A549 (cell line): ENCODE measurements at regions not wholly inside any gene's neighbourhood (a gene's known extent, or its start where the extent isn't known, plus 50 kb on each side); places are given as distances from the start of the nearest gene placed in this dataset.

Source experiments
- CHD2 ChIP-seq: fragments of 150-350 bp; IDR thresholded peaks from 2 replicates; pipeline ENCODE4 v1.6.1; 2014; ENCODE audit warnings: low read length; ENCODE audit not compliant: partially characterized antibody
- FOSL2 ChIP-seq, 2 experiments: fragments of 450-650 bp in 1 of 2; fragments of >200 bp in 1 of 2; sonication (Bioruptor Twin) in 1 of 2; formaldehyde crosslinking; IDR thresholded peaks; 2 replicates each; pipeline versions ENCODE4 v1.5.0 to v1.6.1; 2016 to 2020; ENCODE audit warnings: mild to moderate bottlenecking in 1 of 2, moderate library complexity in 1 of 2
- JUNB ChIP-seq: fragments of >200 bp; sonication (Bioruptor Twin); formaldehyde crosslinking; IDR thresholded peaks from 2 replicates; pipeline ENCODE4 v1.6.1; 2016
- POLR2A ChIP-seq: IDR thresholded peaks from 2 replicates; pipeline ENCODE4 v1.6.1; 2012; ENCODE audit warnings: mild to moderate bottlenecking, low read length
- TF ChIP-seq, protein P1 (sequence below): fragments of 450-650 bp; IDR thresholded peaks from 2 replicates; pipeline ENCODE4 v1.6.1; 2014; ENCODE audit warnings: antibody characterized with exemption
- TF ChIP-seq, protein P2 (sequence below): fragments of >200 bp; sonication (Bioruptor Twin); formaldehyde crosslinking; IDR thresholded peaks from 3 replicates; pipeline ENCODE4 v1.5.1; 2016

DNA sequence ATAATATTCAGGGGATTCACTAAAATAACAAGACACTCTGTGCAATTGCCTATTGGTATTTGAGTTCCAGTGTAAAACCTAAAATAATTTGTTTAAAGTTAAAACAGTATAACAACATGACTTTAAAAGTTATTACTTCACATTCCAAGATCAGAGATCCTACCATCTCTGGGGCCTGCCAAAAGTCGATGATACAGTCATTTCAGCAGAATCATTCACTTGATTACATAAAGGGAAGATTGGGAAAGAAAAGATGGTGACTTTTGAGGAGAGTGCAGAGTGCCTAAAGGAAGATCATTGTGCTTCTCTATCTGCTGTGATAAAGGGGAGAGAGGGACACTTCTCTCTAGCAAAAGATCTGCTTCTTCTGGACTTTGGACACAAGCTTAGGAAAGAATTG is 784.4 kb upstream of the ADGRL4 start:
- TF ChIP-seq JUNB (no peak), FOSL2 (IDR thresholded peaks at IDR 0.05) (no peak), FOSL2 (CRISPR knock-in tag; IDR thresholded peaks at IDR 0.05) (no peak), POLR2A (no peak), CHD2 (no peak)
- TF ChIP-seq, protein P1, sequence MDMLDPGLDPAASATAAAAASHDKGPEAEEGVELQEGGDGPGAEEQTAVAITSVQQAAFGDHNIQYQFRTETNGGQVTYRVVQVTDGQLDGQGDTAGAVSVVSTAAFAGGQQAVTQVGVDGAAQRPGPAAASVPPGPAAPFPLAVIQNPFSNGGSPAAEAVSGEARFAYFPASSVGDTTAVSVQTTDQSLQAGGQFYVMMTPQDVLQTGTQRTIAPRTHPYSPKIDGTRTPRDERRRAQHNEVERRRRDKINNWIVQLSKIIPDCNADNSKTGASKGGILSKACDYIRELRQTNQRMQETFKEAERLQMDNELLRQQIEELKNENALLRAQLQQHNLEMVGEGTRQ, result no peak
- TF ChIP-seq, protein P2, sequence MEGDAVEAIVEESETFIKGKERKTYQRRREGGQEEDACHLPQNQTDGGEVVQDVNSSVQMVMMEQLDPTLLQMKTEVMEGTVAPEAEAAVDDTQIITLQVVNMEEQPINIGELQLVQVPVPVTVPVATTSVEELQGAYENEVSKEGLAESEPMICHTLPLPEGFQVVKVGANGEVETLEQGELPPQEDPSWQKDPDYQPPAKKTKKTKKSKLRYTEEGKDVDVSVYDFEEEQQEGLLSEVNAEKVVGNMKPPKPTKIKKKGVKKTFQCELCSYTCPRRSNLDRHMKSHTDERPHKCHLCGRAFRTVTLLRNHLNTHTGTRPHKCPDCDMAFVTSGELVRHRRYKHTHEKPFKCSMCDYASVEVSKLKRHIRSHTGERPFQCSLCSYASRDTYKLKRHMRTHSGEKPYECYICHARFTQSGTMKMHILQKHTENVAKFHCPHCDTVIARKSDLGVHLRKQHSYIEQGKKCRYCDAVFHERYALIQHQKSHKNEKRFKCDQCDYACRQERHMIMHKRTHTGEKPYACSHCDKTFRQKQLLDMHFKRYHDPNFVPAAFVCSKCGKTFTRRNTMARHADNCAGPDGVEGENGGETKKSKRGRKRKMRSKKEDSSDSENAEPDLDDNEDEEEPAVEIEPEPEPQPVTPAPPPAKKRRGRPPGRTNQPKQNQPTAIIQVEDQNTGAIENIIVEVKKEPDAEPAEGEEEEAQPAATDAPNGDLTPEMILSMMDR, result no peak
